ENCODE measurements at regions not wholly inside any gene's neighbourhood (a gene's known extent, or its start where the extent isn't known, plus 50 kb on each side); places are given as distances from the start of the nearest gene placed in this dataset.

DNA sequence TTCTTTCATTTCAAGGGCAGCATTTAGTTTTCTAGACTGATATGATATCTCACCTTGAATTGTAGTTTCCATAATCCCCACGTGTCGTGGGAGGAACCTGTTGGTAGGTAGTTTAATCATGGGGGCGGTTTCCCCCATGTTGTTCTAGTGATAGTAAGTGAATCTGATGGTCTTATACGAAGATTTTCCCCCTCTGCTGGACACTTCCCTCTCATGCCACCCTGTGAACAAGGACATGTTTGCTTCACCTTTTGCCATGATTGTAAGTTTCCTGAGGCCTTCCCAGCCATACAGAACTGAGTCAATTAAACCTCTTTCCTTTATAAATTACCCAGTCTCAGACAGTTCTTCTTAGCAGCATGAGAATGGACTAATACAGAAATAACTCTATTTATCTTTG lies 851.1 kb upstream of the FAT3 start:
- Mint-ChIP-seq H3K9me3 (peaks cover 0 to 10% (median 3%) of the 10 kb centered on the region in 9 donors), H3K4me1 (no peaks in the 10 kb centered on the region), H3K27ac (no peak overlapping the region), H3K36me3 (no peaks in the 10 kb centered on the region), H3K4me3 (no peak overlapping the region), H3K27me3 (no peaks in the 10 kb centered on the region)
- DNase-seq (no peak), ATAC-seq (no peak)
- POLR2A ChIA-PET, result no interaction called here

DNA sequence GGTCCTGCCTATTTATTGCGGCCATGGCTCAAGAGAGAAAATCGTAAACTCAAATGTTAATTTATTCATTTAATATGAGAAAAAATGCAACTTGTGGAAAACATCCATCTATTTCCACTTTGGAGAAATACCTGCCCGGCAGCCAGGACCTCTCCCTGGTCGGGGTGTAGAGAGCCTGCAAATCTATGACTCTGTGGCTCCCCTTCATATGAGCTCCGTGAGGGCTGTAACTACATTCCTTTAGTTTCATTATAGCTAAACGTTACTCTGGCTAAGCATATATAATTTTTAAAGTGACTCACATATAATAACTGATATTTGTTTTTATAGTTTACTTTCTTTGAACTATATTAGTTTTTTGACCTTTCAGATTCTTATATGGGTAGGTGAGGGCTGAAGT lies 857.8 kb upstream of the FAT3 start:
- POLR2A ChIA-PET, result no interaction called here
- no peaks in the 10 kb centered on the region for H3K36me3 Mint-ChIP-seq
- ATAC-seq (no peak), DNase-seq (no peak)
- H3K4me3 Mint-ChIP-seq, result no peak overlapping the region
- no peaks in the 10 kb centered on the region for H3K27me3 Mint-ChIP-seq
- peaks cover 0 to 14% (median 5%) of the 10 kb centered on the region in 9 donors for H3K9me3 Mint-ChIP-seq
- no peaks in the 10 kb centered on the region for H3K4me1 Mint-ChIP-seq
- H3K27ac Mint-ChIP-seq, result no peak overlapping the region

DNA sequence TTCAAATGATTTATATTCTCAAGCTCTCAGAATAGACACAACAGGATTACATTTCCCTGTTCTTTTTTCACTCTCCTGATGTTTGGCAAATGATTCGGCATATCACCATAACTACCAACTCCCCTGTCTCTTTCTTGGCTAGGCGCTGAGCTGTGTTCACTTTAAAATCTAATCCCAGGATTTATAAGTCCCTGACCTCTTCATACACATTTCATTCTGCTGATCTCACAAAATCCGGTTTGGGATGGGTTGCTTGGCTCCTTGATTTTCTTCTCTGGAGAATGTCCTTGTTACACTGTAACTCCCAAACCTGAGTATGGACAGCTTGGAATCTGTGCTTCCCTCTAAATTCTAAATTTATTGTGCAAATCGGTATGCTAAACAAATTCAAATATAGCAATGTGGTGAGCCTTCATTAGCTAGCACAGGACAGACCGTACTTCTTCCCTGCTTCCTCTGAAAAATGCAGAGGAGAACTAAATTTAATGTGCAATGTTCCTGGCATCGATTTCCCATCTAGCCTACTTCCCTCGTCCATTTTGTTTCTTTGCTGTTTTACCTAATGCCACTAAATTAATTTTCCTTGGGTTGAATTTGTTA lies 858.5 kb upstream of the FAT3 start:
- H3K36me3 Mint-ChIP-seq, result no peaks in the 10 kb centered on the region
- no peaks in the 10 kb centered on the region for H3K27me3 Mint-ChIP-seq
- H3K4me1 Mint-ChIP-seq, result no peaks in the 10 kb centered on the region
- POLR2A ChIA-PET, result no interaction called here
- no peak overlapping the region for H3K4me3 Mint-ChIP-seq
- ATAC-seq, result no peak
- no peak overlapping the region for H3K27ac Mint-ChIP-seq
- no peak for DNase-seq
- peaks cover 0 to 14% (median 5%) of the 10 kb centered on the region in 9 donors for H3K9me3 Mint-ChIP-seq

DNA sequence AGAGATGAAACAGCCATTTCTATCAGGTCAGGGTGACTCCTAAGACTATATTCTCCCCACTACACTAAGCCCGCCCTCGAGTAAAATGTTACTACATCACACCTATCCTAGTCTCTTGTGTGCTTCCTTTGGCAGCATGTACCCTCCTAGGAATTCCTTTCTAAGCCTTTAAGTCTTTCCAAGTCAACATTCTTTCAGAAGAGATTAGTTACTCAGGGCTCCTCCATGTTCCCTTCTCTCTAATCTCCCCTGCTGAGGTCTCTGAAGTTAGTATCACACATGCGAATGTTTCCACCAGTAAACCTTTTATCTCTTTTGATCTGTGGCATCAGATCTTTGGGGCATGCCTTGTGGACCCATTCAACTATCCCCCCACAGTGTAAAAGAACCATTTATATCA lies 873.7 kb upstream of the FAT3 start:
- no peak for ATAC-seq
- no peak for DNase-seq
- no peaks in the 10 kb centered on the region for H3K36me3 Mint-ChIP-seq
- no peaks in the 10 kb centered on the region for H3K27me3 Mint-ChIP-seq
- H3K27ac Mint-ChIP-seq, result no peak overlapping the region
- no peaks in the 10 kb centered on the region for H3K4me1 Mint-ChIP-seq
- POLR2A ChIA-PET, result no interaction called here
- no peak overlapping the region for H3K4me3 Mint-ChIP-seq
- peaks cover 3 to 30% (median 20%) of the 10 kb centered on the region in 9 donors for H3K9me3 Mint-ChIP-seq

DNA sequence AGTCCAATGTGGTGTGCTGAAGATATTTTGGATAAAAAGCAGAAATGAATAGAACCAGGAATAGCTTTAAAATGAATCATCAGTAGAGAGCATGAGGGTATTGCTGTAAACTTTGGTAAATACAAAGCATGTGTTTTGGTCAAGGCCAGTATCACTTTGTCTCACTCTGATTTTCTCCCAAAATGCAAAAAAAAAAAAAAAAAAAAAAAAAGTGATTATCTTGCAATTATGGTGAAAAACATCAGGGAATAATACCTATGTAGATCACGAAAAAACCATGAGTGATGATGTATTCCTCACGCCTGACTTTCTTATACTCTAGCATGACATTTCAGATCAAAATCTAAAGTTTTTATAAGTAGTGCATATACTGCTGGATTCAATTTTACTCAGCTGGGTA lies 897.9 kb upstream of the FAT3 start:
- no peaks in the 10 kb centered on the region for H3K27me3 Mint-ChIP-seq
- H3K4me1 Mint-ChIP-seq, result no peaks in the 10 kb centered on the region
- no peak overlapping the region for H3K4me3 Mint-ChIP-seq
- peaks cover 0 to 19% (median 5%) of the 10 kb centered on the region in 9 donors for H3K9me3 Mint-ChIP-seq
- ATAC-seq (no peak), DNase-seq (no peak)
- H3K27ac Mint-ChIP-seq, result no peak overlapping the region
- POLR2A ChIA-PET, result no interaction called here
- H3K36me3 Mint-ChIP-seq, result no peaks in the 10 kb centered on the region

DNA sequence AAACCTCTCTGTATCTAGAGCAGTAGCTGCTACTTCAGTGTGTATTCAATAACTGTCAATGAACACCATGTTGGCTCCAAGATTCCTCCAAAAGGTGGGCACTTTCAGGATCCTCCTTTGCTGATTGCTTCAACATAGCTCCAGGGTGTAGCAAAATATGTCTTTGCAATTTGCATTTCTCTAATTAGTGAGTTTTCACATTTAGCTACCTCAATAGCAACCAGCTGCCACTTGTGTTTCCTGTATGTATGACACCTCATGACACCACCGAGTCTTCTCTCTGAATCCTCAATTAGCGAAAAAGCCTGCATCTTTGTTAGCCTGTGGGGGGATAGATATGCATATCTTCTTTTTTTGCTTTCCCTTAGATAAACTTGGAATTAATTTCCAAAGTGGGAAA lies 898.3 kb upstream of the FAT3 start:
- Mint-ChIP-seq H3K4me1 (no peaks in the 10 kb centered on the region), H3K9me3 (peaks cover 0 to 19% (median 5%) of the 10 kb centered on the region in 9 donors), H3K27ac (no peak overlapping the region), H3K27me3 (no peaks in the 10 kb centered on the region), H3K4me3 (no peak overlapping the region), H3K36me3 (no peaks in the 10 kb centered on the region)
- no peak for DNase-seq
- POLR2A ChIA-PET, result no interaction called here
- no peak for ATAC-seq

DNA sequence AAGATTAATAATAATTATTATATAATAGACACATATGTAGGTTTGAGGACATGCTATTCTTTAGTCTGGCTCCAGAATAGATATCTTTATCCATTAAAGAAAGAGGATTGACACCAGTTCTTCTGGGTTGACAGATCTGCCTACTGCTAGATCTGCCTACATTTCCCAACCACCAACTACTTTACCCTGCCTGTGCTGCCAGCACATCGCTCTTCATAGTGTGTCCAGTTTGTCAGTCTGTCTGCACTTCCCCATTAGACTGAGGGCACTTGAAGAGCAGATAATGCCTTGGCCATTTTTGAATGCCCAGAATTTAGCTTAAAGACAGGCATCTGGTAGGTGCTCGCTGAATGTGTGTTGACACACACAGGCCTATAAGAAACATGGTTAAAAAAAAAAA lies 910.1 kb upstream of the FAT3 start:
- Mint-ChIP-seq H3K4me3 (no peak overlapping the region), H3K27ac (no peak overlapping the region), H3K4me1 (no peaks in the 10 kb centered on the region), H3K9me3 (peaks cover 4 to 28% (median 9%) of the 10 kb centered on the region in 9 donors), H3K27me3 (peaks cover 0 to 1% (median 0%) of the 10 kb centered on the region in 5 donors), H3K36me3 (peaks cover 0 to 4% (median 0%) of the 10 kb centered on the region in 3 donors)
- ATAC-seq (no peak), DNase-seq (no peak)
- POLR2A ChIA-PET, result no interaction called here

DNA sequence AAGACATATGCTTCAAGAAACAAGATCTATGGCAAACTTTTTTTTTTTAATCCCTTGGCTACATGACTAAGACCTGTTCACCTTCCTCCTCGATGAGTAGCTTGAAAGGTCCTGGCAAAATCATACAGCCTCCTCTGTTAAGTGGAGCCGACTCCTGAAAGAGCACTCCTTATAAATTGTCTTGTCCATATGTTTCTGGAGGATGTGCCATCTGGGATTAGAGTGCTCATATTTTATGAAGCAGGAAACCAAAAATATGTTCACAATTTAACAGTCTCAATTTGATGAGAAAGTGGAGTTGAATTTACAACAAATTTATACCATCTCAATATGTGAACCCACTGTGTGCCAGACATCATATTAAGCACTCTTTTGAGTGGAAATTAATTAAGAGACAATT lies 912.1 kb upstream of the FAT3 start:
- ATAC-seq (no peak), DNase-seq (no peak)
- no peaks in the 10 kb centered on the region for H3K4me1 Mint-ChIP-seq
- H3K27ac Mint-ChIP-seq, result no peak overlapping the region
- H3K9me3 Mint-ChIP-seq, result peaks cover 0 to 17% (median 4%) of the 10 kb centered on the region in 9 donors
- H3K27me3 Mint-ChIP-seq, result no peaks in the 10 kb centered on the region
- H3K36me3 Mint-ChIP-seq, result peaks cover 0 to 4% (median 0%) of the 10 kb centered on the region in 3 donors
- POLR2A ChIA-PET, result no interaction called here
- H3K4me3 Mint-ChIP-seq, result no peak overlapping the region

DNA sequence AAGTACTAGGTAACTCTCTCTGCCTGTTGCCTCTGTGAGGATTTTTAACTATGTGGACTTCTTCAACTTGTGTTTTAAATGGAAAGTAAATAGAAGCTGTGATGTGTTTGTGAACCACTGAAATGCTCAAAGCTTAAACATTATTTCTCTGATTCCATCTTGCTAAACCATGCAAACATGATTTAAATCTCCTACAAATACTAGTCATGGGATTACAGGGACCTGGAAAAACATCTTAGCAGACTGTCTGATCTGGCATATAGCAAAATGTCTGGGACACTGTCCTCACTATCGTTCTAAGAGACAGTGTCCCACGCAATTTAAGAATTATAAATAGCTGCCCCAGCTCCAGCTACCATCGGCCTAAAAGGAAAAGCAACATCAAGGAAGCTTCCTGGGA lies 914.5 kb upstream of the FAT3 start:
- POLR2A ChIA-PET, result no interaction called here
- Mint-ChIP-seq H3K27ac (no peak overlapping the region), H3K36me3 (peaks cover 0 to 4% (median 0%) of the 10 kb centered on the region in 3 donors), H3K4me3 (no peak overlapping the region), H3K27me3 (no peaks in the 10 kb centered on the region), H3K4me1 (no peaks in the 10 kb centered on the region), H3K9me3 (peaks cover 0 to 17% (median 4%) of the 10 kb centered on the region in 9 donors)
- ATAC-seq (no peak), DNase-seq (no peak)

DNA sequence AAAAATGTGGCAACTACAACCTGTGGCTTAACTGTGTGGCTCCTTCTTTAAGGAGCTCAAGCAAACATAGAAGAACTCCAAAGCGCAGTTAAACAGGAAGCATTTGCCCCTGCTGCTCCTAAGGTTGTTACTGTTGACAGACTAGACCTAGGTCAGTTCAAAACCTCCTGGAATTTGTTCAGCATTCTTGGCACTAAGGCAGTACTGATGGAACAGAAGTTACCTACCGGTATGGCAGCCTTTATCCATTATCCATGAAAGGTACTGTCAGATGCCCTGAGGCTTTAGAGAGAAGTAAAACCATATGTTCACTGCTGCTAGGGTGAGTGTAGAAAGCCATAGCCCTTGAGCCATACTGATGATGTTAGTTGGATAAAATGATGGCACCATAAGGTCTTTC lies 916.5 kb upstream of the FAT3 start:
- POLR2A ChIA-PET, result no interaction called here
- H3K36me3 Mint-ChIP-seq, result peaks cover 0 to 4% (median 0%) of the 10 kb centered on the region in 3 donors
- ATAC-seq (no peak), DNase-seq (no peak)
- H3K4me1 Mint-ChIP-seq, result no peaks in the 10 kb centered on the region
- H3K27me3 Mint-ChIP-seq, result no peaks in the 10 kb centered on the region
- H3K9me3 Mint-ChIP-seq, result peaks cover 0 to 17% (median 4%) of the 10 kb centered on the region in 9 donors
- no peak overlapping the region for H3K4me3 Mint-ChIP-seq
- H3K27ac Mint-ChIP-seq, result no peak overlapping the region

DNA sequence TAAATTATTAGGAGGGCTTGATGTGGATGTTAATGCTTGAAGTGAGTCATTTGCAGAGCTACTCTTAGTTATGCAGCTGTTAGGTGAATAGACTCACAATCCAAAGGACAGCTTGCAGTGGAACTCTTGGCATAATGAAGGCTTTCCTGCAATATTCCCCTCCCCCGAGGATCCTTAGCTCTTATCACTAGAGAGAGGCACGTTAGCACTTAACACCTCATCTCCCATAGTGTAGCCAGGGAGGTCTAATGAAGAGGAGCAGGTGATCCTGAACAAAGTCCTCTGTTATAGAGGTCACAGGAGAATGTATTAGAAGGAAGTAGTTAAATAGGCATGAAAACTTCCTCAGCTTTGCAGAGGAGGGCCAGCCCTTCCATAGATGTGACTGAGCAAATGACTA lies 919.2 kb upstream of the FAT3 start:
- no peak overlapping the region for H3K27ac Mint-ChIP-seq
- no peaks in the 10 kb centered on the region for H3K4me1 Mint-ChIP-seq
- DNase-seq (no peak), ATAC-seq (no peak)
- H3K4me3 Mint-ChIP-seq, result no peak overlapping the region
- no peaks in the 10 kb centered on the region for H3K27me3 Mint-ChIP-seq
- peaks cover 0 to 17% (median 3%) of the 10 kb centered on the region in 9 donors for H3K9me3 Mint-ChIP-seq
- H3K36me3 Mint-ChIP-seq, result peaks cover 0 to 4% (median 0%) of the 10 kb centered on the region in 3 donors
- POLR2A ChIA-PET, result no interaction called here

DNA sequence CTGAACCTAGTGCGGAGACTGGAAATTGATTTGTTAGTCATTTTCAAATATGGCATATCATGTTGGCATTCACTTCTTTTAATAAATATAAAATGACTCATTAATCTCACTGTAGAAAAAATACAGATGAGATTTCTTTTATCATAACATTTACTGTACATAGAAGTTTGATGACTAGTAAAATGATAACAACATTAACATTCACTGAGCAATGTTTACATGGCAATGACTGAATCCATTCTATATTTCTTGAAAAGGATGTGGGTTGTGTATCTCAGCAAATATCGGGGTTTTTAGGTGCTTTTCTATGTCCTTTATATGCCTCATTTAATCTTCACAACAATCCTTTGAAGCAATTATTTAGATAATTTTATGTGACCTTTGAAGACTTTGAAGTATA lies 920.9 kb upstream of the FAT3 start:
- no peak overlapping the region for H3K27ac Mint-ChIP-seq
- H3K4me3 Mint-ChIP-seq, result no peak overlapping the region
- H3K4me1 Mint-ChIP-seq, result no peaks in the 10 kb centered on the region
- H3K27me3 Mint-ChIP-seq, result no peaks in the 10 kb centered on the region
- H3K9me3 Mint-ChIP-seq, result peaks cover 0 to 13% (median 1%) of the 10 kb centered on the region in 9 donors
- no peak for DNase-seq
- no peaks in the 10 kb centered on the region for H3K36me3 Mint-ChIP-seq
- no peak for ATAC-seq
- POLR2A ChIA-PET, result no interaction called here

DNA sequence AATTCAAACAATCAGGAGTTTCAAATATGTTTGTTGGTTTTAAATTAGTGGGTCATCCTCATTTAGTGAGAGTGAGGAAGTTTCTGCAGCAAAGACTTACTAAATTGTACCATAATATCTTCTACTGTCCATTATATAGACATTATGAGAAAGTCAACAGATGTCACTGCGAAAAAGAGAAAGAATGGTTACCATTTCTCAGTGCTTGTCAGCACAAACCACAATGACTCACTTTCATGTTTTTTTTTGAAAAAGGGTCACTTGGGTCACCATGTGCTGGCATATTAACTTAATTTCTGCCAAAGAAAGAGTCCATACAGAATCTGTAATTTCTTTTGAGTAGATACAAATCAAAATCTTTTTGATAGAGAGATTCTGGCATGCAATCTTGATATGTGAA lies 924.6 kb upstream of the FAT3 start:
- H3K36me3 Mint-ChIP-seq, result no peaks in the 10 kb centered on the region
- no peak overlapping the region for H3K27ac Mint-ChIP-seq
- peaks cover 0 to 11% (median 3%) of the 10 kb centered on the region in 9 donors for H3K9me3 Mint-ChIP-seq
- ATAC-seq, result no peak
- no peaks in the 10 kb centered on the region for H3K4me1 Mint-ChIP-seq
- POLR2A ChIA-PET, result no interaction called here
- no peaks in the 10 kb centered on the region for H3K27me3 Mint-ChIP-seq
- no peak overlapping the region for H3K4me3 Mint-ChIP-seq
- DNase-seq, result no peak

DNA sequence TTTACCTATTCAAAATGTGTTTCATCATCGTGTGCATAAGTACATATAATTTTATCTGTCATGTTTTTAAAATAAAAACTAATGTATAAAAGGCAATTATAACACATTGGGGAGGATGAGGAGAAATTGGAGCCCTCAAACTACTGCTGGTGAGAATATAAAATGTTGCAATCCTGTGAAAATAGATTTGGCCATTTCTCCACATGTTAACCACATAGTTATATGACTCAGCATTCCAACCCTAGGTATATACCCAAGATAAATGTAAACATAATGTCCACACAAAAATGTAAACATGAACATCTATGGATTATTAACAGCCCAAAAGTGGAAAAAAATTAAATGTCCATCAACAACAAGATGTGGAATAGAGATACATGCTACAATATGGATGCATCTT lies 928.0 kb upstream of the FAT3 start:
- H3K27ac Mint-ChIP-seq, result no peak overlapping the region
- peaks cover 0 to 11% (median 4%) of the 10 kb centered on the region in 9 donors for H3K9me3 Mint-ChIP-seq
- H3K36me3 Mint-ChIP-seq, result no peaks in the 10 kb centered on the region
- no peaks in the 10 kb centered on the region for H3K27me3 Mint-ChIP-seq
- ATAC-seq, result no peak
- DNase-seq, result no peak
- H3K4me3 Mint-ChIP-seq, result no peak overlapping the region
- POLR2A ChIA-PET, result no interaction called here
- H3K4me1 Mint-ChIP-seq, result no peaks in the 10 kb centered on the region

All from naive thymus-derived CD8-positive, alpha-beta T cell (primary cell).